NT2/D1 (cell line): ENCODE measurements at regions not wholly inside any gene's neighbourhood (a gene's known extent, or its start where the extent isn't known, plus 50 kb on each side); places are given as distances from the start of the nearest gene placed in this dataset.

Experiments used
- SUZ12 ChIP-seq: IDR thresholded peaks from 2 replicates; pipeline ENCODE4 v1.6.1; 2011; ENCODE audit not compliant: insufficient read length, insufficient read depth; ENCODE audit errors: extremely low read depth
- YY1 ChIP-seq: IDR thresholded peaks from 2 replicates; pipeline ENCODE4 v1.6.1; 2011; ENCODE audit not compliant: insufficient read length, insufficient read depth
- ZNF274 ChIP-seq: IDR thresholded peaks from 2 replicates; pipeline ENCODE4 v1.6.1; 2011; ENCODE audit warnings: mild to moderate bottlenecking, low read depth, low read length

GRCh38 chr10:43972976-43973647, 324.4 kb upstream of the ZNF32 start:
- no peak for TF ChIP-seq SUZ12
- no peak for TF ChIP-seq ZNF274
- no peak for TF ChIP-seq YY1
